KOPT-K1 (cell line): ENCODE measurements at regions not wholly inside any gene's neighbourhood (a gene's known extent, or its start where the extent isn't known, plus 50 kb on each side); places are given as distances from the start of the nearest gene placed in this dataset.
"Not testable (repeated sequence)": the region's sequence is repeated elsewhere in the genome, so short reads cannot be mapped to it uniquely, and the experiment has no call there.

Experiments used
- H3K27ac ChIP-seq: fragments of 200-600 bp; sonication (generic); 2 replicates; pipeline ENCODE4 v1.5.1; 2016; ENCODE audit warnings: antibody characterized with exemption, mild to moderate bottlenecking, low read depth, low read length; ENCODE audit not compliant: poor library complexity, severe bottlenecking
- H3K36me3 ChIP-seq: fragments of 200-600 bp; sonication (generic); 2 replicates; pipeline ENCODE4 v1.5.1; 2017; ENCODE audit warnings: antibody characterized with exemption, mild to moderate bottlenecking, low read length, moderate library complexity; ENCODE audit not compliant: insufficient read depth
- H3K9me3 ChIP-seq: fragments of 200-600 bp; sonication (generic); 2 replicates; pipeline ENCODE4 v1.5.1; 2017; ENCODE audit warnings: antibody characterized with exemption, low read length, mild to moderate bottlenecking; ENCODE audit not compliant: insufficient read depth, poor library complexity, severe bottlenecking

- no peak overlapping the region for H3K27ac ChIP-seq
- H3K36me3 ChIP-seq: no peaks in the 10 kb centered on the region
Observed at GRCh38 chr4:100340512-100341485, 150.5 kb upstream of the DDIT4L start.

GRCh38 chr4:100339870-100340269 lies 149.6 kb upstream of the DDIT4L start:
- Histone ChIP-seq H3K9me3 (peaks cover 18% of the 10 kb centered on the region), H3K27ac (no peak overlapping the region), H3K36me3 (no peaks in the 10 kb centered on the region)

More at GRCh38 chr4:100340512-100341485, 150.5 kb upstream of the DDIT4L start:
- peaks cover 15% of the 10 kb centered on the region for H3K9me3 ChIP-seq

GRCh38 chr4:100333491-100333890 lies 143.2 kb upstream of the DDIT4L start:
- not testable (repeated sequence) for H3K27ac ChIP-seq, H3K36me3 ChIP-seq
- peaks cover 31% of the 10 kb centered on the region for H3K9me3 ChIP-seq

GRCh38 chr4:100317032-100317864 lies 127.0 kb upstream of the DDIT4L start:
- H3K27ac ChIP-seq: no peak overlapping the region
- H3K36me3 ChIP-seq: no peaks in the 10 kb centered on the region
- H3K9me3 ChIP-seq: no peaks in the 10 kb centered on the region

- H3K9me3 ChIP-seq: no peaks in the 10 kb centered on the region
- H3K36me3 ChIP-seq: no peaks in the 10 kb centered on the region
- no peak overlapping the region for H3K27ac ChIP-seq
Observed at GRCh38 chr4:100314057-100314456, 123.8 kb upstream of the DDIT4L start.

GRCh38 chr4:100312615-100313350 lies 122.5 kb upstream of the DDIT4L start:
- H3K9me3 ChIP-seq: no peaks in the 10 kb centered on the region
- no peak overlapping the region for H3K27ac ChIP-seq
- H3K36me3 ChIP-seq: no peaks in the 10 kb centered on the region

- H3K9me3 ChIP-seq: no peaks in the 10 kb centered on the region
- H3K27ac ChIP-seq: no peak overlapping the region
- H3K36me3 ChIP-seq: no peaks in the 10 kb centered on the region
Observed at GRCh38 chr4:100311181-100311580, 120.9 kb upstream of the DDIT4L start.

GRCh38 chr4:100306018-100306417 lies 115.8 kb upstream of the DDIT4L start:
- Histone ChIP-seq H3K36me3 (no peaks in the 10 kb centered on the region), H3K9me3 (no peaks in the 10 kb centered on the region), H3K27ac (no peak overlapping the region)

GRCh38 chr4:100302061-100303026 lies 112.1 kb upstream of the DDIT4L start:
- Histone ChIP-seq H3K27ac (no peak overlapping the region), H3K36me3 (no peaks in the 10 kb centered on the region), H3K9me3 (no peaks in the 10 kb centered on the region)

GRCh38 chr4:100299046-100299840 lies 109.0 kb upstream of the DDIT4L start:
- no peaks in the 10 kb centered on the region for H3K36me3 ChIP-seq
- H3K27ac ChIP-seq: no peak overlapping the region
- H3K9me3 ChIP-seq: no peaks in the 10 kb centered on the region

- Histone ChIP-seq H3K9me3 (no peaks in the 10 kb centered on the region), H3K27ac (no peak overlapping the region), H3K36me3 (no peaks in the 10 kb centered on the region)
Observed at GRCh38 chr4:100295792-100296191, 105.5 kb upstream of the DDIT4L start.

GRCh38 chr4:100294356-100294755 lies 104.1 kb upstream of the DDIT4L start:
- Histone ChIP-seq H3K27ac (no peak overlapping the region), H3K36me3 (no peaks in the 10 kb centered on the region), H3K9me3 (no peaks in the 10 kb centered on the region)

- no peak overlapping the region for H3K27ac ChIP-seq
- H3K9me3 ChIP-seq: no peaks in the 10 kb centered on the region
- H3K36me3 ChIP-seq: no peaks in the 10 kb centered on the region
Observed at GRCh38 chr4:100290585-100290984, 100.3 kb upstream of the DDIT4L start.
